Trophoblast cell (in vitro differentiated cells and primary cell): ENCODE measurements at regions not wholly inside any gene's neighbourhood (a gene's known extent, or its start where the extent isn't known, plus 50 kb on each side); places are given as distances from the start of the nearest gene placed in this dataset.
A peak's percentile ranks its signal among the peaks of the same experiment; 100 is the strongest.

ENCODE experiments used
- DNase-seq, 2 donors: peaks; one replicate each; pipeline ENCODE4 v3.0.0-alpha.2; 2016
- H2AFZ ChIP-seq: 2 replicates; pipeline ENCODE4 v1.6.1; 2013; ENCODE audit warnings: low read length, moderate library complexity, mild to moderate bottlenecking; ENCODE audit not compliant: insufficient read depth, poor library complexity
- H2AK5ac ChIP-seq: 2 replicates; pipeline ENCODE4 v1.6.1; 2013; ENCODE audit warnings: mild to moderate bottlenecking, low read length
- H2BK120ac ChIP-seq: 2 replicates; pipeline ENCODE4 v1.6.1; 2013; ENCODE audit warnings: low read length, mild to moderate bottlenecking, moderate library complexity; ENCODE audit not compliant: insufficient read depth, poor library complexity
- H2BK12ac ChIP-seq: 2 replicates; pipeline ENCODE4 v1.6.1; 2013; ENCODE audit warnings: mild to moderate bottlenecking, low read length, moderate library complexity
- H2BK5ac ChIP-seq: 2 replicates; pipeline ENCODE4 v1.6.1; 2013; ENCODE audit warnings: low read length, low read depth, moderate library complexity, mild to moderate bottlenecking; ENCODE audit not compliant: poor library complexity
- H3K14ac ChIP-seq: 2 replicates; pipeline ENCODE4 v1.6.1; 2013; ENCODE audit warnings: mild to moderate bottlenecking, low read length
- H3K18ac ChIP-seq: 2 replicates; pipeline ENCODE4 v1.6.1; 2013; ENCODE audit warnings: mild to moderate bottlenecking, low read length
- H3K23ac ChIP-seq: 2 replicates; pipeline ENCODE4 v1.6.1; 2013; ENCODE audit warnings: low read length
- H3K27ac ChIP-seq: 2 replicates; pipeline ENCODE4 v1.5.1; 2013; ENCODE audit warnings: low read depth, mild to moderate bottlenecking, inconsistent platforms, low read length, moderate library complexity
- H3K27me3 ChIP-seq: 2 replicates; pipeline ENCODE4 v1.6.1; 2013; ENCODE audit warnings: inconsistent platforms, mild to moderate bottlenecking, low read length, moderate library complexity; ENCODE audit not compliant: insufficient read depth
- H3K36me3 ChIP-seq, 2 experiments: 1 replicate in 1 of 2; 2 replicates in 1 of 2; pipeline ENCODE4 v1.6.1; 2013; ENCODE audit warnings: low read length in 2 of 2, mild to moderate bottlenecking in 2 of 2, moderate library complexity in 1 of 2; ENCODE audit not compliant: insufficient read depth in 2 of 2, control insufficient read depth in 1 of 2
- H3K4ac ChIP-seq: 2 replicates; pipeline ENCODE4 v1.6.1; 2013; ENCODE audit warnings: low read depth, mild to moderate bottlenecking, low read length, moderate library complexity
- H3K4me1 ChIP-seq, 2 experiments: 1 replicate in 1 of 2; 2 replicates in 1 of 2; pipeline ENCODE4 v1.6.1; 2013; ENCODE audit warnings: low read length in 2 of 2, mild to moderate bottlenecking in 2 of 2, moderate library complexity in 1 of 2; ENCODE audit not compliant: insufficient read depth in 2 of 2, control insufficient read depth in 1 of 2
- H3K4me2 ChIP-seq: 2 replicates; pipeline ENCODE4 v1.6.1; 2013; ENCODE audit warnings: inconsistent platforms, mild to moderate bottlenecking, low read length, moderate library complexity
- H3K4me3 ChIP-seq: 2 replicates; pipeline ENCODE4 v1.5.1; 2013; ENCODE audit warnings: mild to moderate bottlenecking, low read depth, low read length, inconsistent platforms
- H3K79me1 ChIP-seq: one replicate; pipeline ENCODE4 v1.6.1; 2013; ENCODE audit warnings: low read length
- H3K79me2 ChIP-seq: 2 replicates; pipeline ENCODE4 v1.6.1; 2013; ENCODE audit warnings: low read length, mild to moderate bottlenecking; ENCODE audit not compliant: control insufficient read depth, insufficient read depth, poor library complexity
- H3K9ac ChIP-seq: 2 replicates; pipeline ENCODE4 v1.6.1; 2013; ENCODE audit warnings: mild to moderate bottlenecking, low read length
- H3K9me3 ChIP-seq: 2 replicates; pipeline ENCODE4 v1.6.1; 2013; ENCODE audit warnings: low read depth, mild to moderate bottlenecking, control low read depth, inconsistent platforms, low read length; ENCODE audit not compliant: insufficient read depth
- H4K12ac ChIP-seq: 2 replicates; pipeline ENCODE4 v1.6.1; 2013; ENCODE audit warnings: low read depth, mild to moderate bottlenecking, low read length, moderate library complexity
- H4K8ac ChIP-seq: 2 replicates; pipeline ENCODE4 v1.6.1; 2013; ENCODE audit warnings: low read depth, mild to moderate bottlenecking, low read length, moderate library complexity
- H4K91ac ChIP-seq: one replicate; pipeline ENCODE4 v1.6.1; 2013; ENCODE audit warnings: low read depth, mild to moderate bottlenecking, low read length, moderate library complexity
- WGBS: extraction: QIAGEN DNeasy Blood & Tissue Kit; methylation state at CpG from one replicate; pipeline ENCODE4 v1.1.7; 2013; ENCODE audit warnings: missing lambda C conversion rate; ENCODE audit not compliant: insufficient read length, insufficient coverage; ENCODE audit errors: extremely low coverage; 5-methylcytosine and 5-hydroxymethylcytosine counted together

DNA sequence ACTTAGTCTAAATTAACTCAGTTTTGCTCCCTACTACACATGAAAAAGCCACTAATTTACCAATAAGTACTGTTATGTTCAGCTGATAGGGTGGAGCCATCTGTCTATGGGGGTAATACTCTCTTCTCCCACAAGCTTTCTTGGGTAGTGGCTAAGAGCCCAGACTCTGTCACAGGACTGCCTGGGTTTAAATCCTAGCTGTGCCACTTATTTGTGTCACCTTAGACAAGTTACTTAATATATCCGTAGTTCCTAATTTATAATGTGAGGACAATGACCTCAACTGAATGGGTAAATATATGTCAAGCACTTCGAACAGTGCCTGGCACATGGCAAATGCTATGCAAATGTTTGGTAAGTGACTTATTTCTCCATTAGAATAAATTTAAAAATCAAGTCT, 185.6 kb downstream of the DACT1 start:
- Histone ChIP-seq H2AFZ (no peak overlapping the region), H3K27me3 (no peaks in the 10 kb centered on the region), H3K9ac (no peak overlapping the region), H2BK120ac (no peak overlapping the region), H2BK5ac (no peak overlapping the region), H3K36me3 (no peaks in the 10 kb centered on the region), H2BK12ac (no peak overlapping the region), H3K79me2 (no peaks in the 10 kb centered on the region), H2AK5ac (no peak overlapping the region), H3K27ac (no peak overlapping the region), H3K4ac (no peak overlapping the region), H3K79me1 (no peaks in the 10 kb centered on the region), H3K9me3 (no peaks in the 10 kb centered on the region), H3K23ac (no peak overlapping the region), H3K14ac (no peak overlapping the region), H3K18ac (no peak overlapping the region), H4K12ac (no peak overlapping the region), H4K8ac (no peak overlapping the region), H3K4me2 (no peak overlapping the region), H3K4me3 (no peak overlapping the region), H3K4me1 (peaks cover 0 to 6% of the 10 kb centered on the region in 2 experiments), H4K91ac (no peak overlapping the region)
- no CpG with 5 or more reads among the region's 2 CpGs for WGBS
- DNase-seq, result no peak

DNA sequence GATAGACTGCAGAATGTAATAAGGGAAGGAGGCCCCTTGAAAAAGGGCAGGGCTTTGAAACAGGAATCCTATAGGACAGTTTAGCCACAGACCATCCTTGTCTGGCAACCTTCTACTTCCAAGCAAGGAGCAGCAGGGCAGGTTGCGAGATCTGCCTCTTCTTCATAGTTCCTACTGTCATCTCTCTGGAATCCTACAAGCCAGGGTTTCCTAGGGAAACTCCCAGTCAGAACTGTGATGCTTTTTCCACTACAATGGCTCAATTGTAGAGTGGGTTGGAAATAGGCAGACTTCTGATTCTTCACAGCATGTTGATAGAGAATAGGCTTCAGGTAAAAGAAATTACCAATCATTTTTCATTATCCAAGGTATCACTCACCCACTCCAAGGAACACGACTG, 186.3 kb downstream of the DACT1 start:
- H2BK5ac ChIP-seq, result no peak overlapping the region
- no peaks in the 10 kb centered on the region for H3K36me3 ChIP-seq
- no peak overlapping the region for H3K27ac ChIP-seq
- H2BK120ac ChIP-seq, result no peak overlapping the region
- no peak overlapping the region for H4K12ac ChIP-seq
- H3K4ac ChIP-seq, result no peak overlapping the region
- no peak overlapping the region for H3K23ac ChIP-seq
- no peaks in the 10 kb centered on the region for H3K79me1 ChIP-seq
- no peaks in the 10 kb centered on the region for H3K9me3 ChIP-seq
- no peak overlapping the region for H4K91ac ChIP-seq
- no peak overlapping the region for H3K14ac ChIP-seq
- H2AK5ac ChIP-seq, result no peak overlapping the region
- H3K27me3 ChIP-seq, result no peaks in the 10 kb centered on the region
- no peak overlapping the region for H4K8ac ChIP-seq
- WGBS, result no CpG with 5 or more reads among the region's 2 CpGs
- no peaks in the 10 kb centered on the region for H3K79me2 ChIP-seq
- no peak overlapping the region for H3K9ac ChIP-seq
- DNase-seq, result peak; percentile 83 to 84
- no peak overlapping the region for H2AFZ ChIP-seq
- H3K4me2 ChIP-seq, result no peak overlapping the region
- H3K18ac ChIP-seq, result no peak overlapping the region
- H3K4me1 ChIP-seq, result peaks cover 0 to 6% of the 10 kb centered on the region in 2 experiments
- no peak overlapping the region for H2BK12ac ChIP-seq
- no peak overlapping the region for H3K4me3 ChIP-seq

GRCh38 chr14:58824796-58825195, 187.0 kb downstream of the DACT1 start:
- Histone ChIP-seq H4K91ac (no peak overlapping the region), H3K4me1 (peaks cover 0 to 6% of the 10 kb centered on the region in 2 experiments), H4K8ac (no peak overlapping the region), H3K9me3 (no peaks in the 10 kb centered on the region), H2BK5ac (no peak overlapping the region), H2AFZ (no peak overlapping the region), H2BK12ac (no peak overlapping the region), H3K79me2 (no peaks in the 10 kb centered on the region), H4K12ac (no peak overlapping the region), H3K18ac (no peak overlapping the region), H2AK5ac (no peak overlapping the region), H3K4me2 (no peak overlapping the region), H3K27me3 (no peaks in the 10 kb centered on the region), H3K9ac (no peak overlapping the region), H3K27ac (no peak overlapping the region), H3K4ac (no peak overlapping the region), H3K14ac (no peak overlapping the region), H3K79me1 (no peaks in the 10 kb centered on the region), H3K36me3 (no peaks in the 10 kb centered on the region), H3K4me3 (no peak overlapping the region), H2BK120ac (no peak overlapping the region), H3K23ac (no peak overlapping the region)
- peak; percentile 37 to 82 for DNase-seq
- WGBS, result no CpG with 5 or more reads among the region's 3 CpGs

- no peak overlapping the region for H3K9ac ChIP-seq
- H4K91ac ChIP-seq, result no peak overlapping the region
- H2AK5ac ChIP-seq, result no peak overlapping the region
- H3K4me1 ChIP-seq, result peaks cover 0 to 6% of the 10 kb centered on the region in 2 experiments
- no peak overlapping the region for H3K14ac ChIP-seq
- H2BK120ac ChIP-seq, result no peak overlapping the region
- no peak overlapping the region for H3K23ac ChIP-seq
- H3K9me3 ChIP-seq, result no peaks in the 10 kb centered on the region
- no peaks in the 10 kb centered on the region for H3K27me3 ChIP-seq
- no CpG with 5 or more reads among the region's 2 CpGs for WGBS
- H3K27ac ChIP-seq, result no peak overlapping the region
- no peak overlapping the region for H3K4me3 ChIP-seq
- H4K12ac ChIP-seq, result no peak overlapping the region
- H3K4ac ChIP-seq, result no peak overlapping the region
- no peak overlapping the region for H3K18ac ChIP-seq
- no peaks in the 10 kb centered on the region for H3K36me3 ChIP-seq
- no peak overlapping the region for H2BK12ac ChIP-seq
- no peak overlapping the region for H2AFZ ChIP-seq
- no peak overlapping the region for H4K8ac ChIP-seq
- peak in 1 of 2 donors; percentile 20 for DNase-seq
- no peaks in the 10 kb centered on the region for H3K79me2 ChIP-seq
- no peaks in the 10 kb centered on the region for H3K79me1 ChIP-seq
- no peak overlapping the region for H3K4me2 ChIP-seq
- no peak overlapping the region for H2BK5ac ChIP-seq
Measured at GRCh38 chr14:58825606-58826005, 187.8 kb downstream of the DACT1 start.
